HG03103 (cell line): ENCODE measurements at regions not wholly inside any gene's neighbourhood (a gene's known extent, or its start where the extent isn't known, plus 50 kb on each side); places are given as distances from the start of the nearest gene placed in this dataset.

Experiments used
- ATAC-seq: cut with Tn5 transposase; IDR thresholded peaks from one replicate; pipeline ENCODE4 v1.9.1; 2021; ENCODE audit warnings: low read depth; ENCODE audit not compliant: unreplicated experiment

DNA sequence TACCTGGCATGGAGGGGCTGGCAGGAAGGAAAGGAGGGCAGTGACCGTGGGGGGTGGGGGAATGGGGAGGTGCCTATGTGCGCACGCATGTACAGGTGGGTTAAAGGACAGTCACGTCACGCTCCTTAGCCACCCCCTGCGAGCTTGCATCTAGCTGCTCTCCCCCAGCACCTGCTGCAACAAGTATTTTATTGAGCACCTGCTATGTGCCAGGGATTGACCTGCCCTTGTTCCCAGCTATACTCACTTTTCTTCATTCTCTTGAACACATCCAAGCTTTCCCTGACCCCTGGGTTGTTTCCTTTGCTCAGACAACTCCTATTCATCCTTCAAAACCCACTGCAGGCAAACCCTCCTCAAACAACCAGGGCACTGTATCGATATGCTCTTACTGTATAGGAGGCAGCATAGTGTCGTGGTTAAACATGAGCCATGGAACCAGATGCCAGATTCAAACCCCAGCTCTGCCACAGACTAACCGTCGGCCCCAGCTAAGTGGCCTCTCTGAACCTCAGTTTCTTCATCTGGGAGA is 155.2 kb upstream of the CIBAR2 start:
- ATAC-seq, result no peak

DNA sequence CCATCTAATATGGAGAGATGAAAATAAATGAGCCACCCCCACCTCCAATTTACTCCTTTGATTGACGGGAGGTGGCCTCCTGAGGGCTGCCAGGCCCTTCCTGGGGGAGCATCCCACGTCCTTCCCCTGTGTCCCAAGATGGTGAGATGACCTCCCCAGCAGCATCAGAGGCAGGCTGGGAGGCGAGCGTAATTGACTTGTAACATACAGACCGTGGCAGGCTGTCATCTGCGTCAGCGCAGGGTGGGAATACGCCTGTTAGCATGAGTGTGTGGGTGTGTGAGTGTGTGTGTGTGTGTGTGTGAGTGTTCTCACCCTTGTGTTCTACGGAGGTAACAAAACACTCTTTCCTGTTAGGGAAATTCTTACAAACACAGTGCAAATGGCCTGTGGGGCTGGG is 156.9 kb upstream of the CIBAR2 start:
- no peak for ATAC-seq

DNA sequence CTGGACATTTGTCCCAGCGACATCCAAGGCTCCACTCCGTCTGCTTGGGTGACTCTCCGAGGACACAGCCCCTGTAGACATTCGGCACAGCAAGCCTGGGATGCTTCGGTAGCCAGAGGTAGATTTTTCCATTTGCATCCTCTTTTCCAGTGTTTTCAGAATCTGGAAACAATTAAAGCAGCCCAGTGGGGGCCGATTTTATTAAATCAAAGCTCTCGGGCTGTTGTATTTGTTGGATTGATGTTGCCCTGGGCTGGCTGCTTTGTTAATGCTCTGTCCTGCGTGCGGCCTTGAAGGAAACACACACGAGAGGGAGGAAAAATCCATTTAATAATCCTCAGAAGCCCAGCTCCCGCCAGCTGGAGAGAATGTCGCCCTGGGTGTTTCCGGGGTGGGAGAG is 158.1 kb upstream of the CIBAR2 start:
- ATAC-seq, result no peak

DNA sequence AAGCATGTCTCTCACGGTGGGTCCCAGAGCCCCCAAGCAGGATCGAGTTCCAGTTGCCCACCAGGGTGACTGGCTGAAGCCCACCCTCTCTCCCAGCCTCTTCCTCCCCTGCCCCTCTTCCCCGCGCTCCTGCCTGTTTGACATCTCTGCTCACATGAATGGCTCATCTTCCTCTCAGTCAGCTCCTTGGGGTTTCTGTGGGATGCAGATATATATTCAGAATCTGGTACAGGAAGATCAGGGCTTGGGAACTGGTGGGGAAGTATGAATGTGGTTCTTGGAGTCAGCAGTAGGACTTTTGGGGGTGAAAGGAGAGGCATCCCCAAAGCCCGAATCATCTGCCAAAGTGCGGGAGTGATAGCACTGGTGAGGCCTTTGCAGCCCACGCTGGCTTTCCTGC is 158.9 kb upstream of the CIBAR2 start:
- no peak for ATAC-seq

DNA sequence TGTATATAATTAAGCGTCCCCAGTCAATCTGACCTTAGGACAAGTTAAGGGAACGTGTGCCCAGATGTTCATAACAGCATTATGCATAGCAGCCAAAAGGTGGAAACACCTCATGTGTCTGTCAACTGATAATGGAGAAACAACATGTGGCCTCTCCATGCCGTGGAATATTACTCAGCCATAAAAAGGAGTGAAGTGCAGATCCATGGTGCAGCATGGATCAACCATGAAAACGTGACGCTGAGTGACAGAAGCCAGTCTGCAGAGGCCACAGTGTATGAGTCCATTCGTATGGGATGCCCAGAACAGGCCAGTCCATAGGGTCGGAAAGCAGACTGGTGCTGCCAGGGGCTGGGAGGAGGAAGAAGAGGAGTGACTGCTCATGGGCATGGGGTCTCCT is 161.0 kb upstream of the CIBAR2 start:
- no peak for ATAC-seq

DNA sequence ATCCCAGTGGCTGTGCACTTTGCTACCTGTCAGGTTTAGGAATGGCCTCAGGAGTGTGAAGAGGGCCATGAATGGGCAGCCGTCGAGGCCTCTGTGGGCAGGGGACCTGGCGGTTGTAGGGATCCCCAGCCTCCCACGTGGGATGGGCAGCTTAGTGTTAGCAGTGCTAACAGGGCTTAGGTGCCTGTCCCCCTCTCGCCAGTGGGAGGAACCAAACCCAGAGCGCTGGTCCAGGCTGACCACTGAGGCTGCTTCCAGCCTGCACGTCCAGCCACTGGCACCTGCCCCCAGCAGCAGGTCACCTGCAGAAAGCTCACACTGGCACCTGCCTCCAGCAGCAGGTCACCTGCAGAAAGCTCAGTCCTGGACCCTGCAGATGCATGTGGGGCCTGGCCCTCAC is 162.2 kb upstream of the CIBAR2 start:
- ATAC-seq, result no peak

DNA sequence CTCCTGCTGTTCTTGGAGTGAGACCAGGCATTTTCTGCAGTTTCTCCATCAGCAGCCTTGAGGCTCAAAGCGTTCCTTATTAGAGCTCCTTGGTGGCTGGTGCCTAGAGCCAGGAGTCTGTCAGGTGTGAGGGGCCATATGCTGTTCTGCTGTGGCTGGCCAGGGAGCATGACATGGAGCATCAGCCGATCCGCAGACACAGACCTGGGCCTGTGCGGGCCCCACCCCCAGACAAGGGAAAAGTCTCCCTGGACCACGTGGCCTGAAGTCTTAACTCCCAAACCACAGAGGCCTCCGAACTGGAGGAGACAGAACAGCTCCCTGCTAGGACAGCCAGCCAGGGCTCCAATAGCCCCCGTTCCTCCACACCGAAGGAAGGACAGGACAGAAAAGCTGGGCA is 162.7 kb upstream of the CIBAR2 start:
- ATAC-seq, result no peak

DNA sequence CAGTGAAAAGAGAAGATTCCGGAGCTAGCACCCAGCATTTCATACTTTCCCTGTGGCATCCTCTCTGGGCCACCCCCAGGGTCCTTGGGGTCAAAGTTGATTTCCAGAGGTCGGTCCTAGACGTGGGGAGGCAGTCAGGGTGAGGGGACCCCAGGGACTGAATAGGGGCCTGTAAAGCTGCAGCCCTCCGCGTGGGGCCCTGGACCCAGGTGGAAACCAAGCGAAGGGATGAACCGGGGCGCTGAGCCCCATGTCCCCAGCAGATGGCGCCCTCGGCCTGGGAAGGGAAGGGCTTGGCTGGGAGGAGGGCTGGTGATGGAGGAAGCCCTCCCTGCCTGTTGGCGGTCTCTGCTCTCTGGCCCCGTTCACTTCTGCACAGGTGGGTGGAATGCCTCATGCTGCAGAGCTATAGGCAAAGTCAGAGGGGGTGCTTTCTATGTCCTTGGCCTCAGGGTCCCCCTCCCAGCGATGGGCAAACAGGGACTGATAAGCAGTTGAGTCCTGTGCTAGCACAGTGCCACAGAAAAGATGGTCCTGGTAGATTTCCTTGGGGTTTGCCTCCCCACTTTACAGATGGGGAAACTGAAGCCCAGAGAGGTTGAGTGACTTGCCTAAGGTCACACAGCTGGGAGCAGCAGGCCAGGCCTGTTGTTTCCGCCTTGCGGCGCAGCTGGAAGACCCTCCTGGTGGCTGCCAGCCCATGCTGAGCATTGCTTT is 163.4 kb upstream of the CIBAR2 start:
- ATAC-seq, result no peak

DNA sequence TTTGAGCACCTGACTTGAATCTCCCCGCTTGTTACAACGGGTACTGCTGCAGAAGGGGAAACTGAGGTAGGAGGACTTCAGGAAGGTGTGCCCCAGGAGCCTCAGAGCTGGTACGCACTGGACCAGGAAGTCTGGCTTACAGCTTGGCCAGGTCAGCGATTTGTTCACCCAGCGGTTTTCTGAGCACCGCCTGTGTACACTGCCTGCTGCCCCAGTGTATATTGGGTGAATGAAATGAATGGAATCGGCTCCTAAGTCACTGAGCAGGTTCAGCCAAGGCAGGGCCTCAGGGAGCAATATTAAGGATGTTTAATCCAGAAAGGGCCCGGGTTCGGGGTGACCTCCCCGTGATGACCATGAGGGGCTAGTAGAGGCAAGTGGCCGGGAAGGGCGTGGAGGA is 164.0 kb upstream of the CIBAR2 start:
- no peak for ATAC-seq

DNA sequence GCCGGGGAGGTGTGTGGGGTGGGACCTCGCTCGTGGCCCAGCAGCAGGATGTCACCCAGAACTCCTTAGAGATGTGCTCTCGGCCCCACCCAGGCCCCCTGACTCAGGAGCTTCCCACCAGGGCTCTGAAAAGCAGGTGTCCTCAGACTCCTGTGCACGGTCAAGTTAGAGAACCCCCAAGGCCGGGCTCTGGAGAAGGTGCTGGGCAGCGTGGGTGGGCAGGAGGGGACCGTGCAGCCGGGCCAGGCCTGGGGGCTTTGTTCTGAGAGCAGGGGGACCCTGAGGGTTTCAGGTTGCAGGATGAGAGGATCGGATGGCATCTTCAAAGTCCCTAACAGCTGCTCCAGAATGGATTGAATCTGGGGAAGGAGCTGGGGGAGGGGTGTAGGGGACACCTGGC is 164.4 kb upstream of the CIBAR2 start:
- ATAC-seq, result no peak

DNA sequence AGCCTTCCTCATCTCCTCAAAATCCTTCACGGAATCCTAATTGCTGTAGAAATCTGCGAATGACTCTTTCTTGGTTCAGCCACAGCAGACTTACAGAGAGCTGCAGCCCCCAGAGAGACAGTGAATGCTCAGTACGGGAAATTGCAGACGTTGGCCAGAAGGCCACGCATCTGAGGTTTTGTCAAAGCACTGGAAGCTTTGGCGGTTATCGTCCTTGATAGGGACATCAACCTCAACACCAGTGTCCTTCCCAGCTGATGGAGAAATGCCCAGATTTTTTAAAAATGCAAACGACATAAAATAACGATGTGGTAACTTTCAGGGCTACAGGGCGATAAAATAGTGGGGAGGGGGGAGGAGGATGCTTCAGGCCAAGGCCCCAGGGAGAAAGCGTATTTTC is 166.6 kb upstream of the CIBAR2 start:
- ATAC-seq, result no peak

DNA sequence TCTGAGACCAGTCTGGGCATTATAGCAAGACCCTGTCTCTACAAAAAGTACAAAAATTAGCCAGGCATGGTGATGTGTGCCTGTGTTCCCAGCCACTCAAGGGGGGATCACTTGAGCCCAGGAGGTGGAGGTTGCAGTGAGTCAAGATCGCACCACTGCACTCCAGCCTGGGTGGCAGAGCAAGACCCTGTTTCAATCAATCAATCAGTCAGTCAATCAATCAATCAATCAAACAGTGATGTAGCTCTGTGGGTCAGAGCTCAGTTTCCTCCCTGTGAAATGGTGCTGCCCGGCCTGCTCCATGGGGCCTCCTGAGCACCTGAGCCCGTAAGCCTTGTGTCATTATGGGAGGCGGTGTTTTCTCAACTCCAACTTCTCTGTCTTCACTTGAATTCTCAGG is 167.1 kb upstream of the CIBAR2 start:
- ATAC-seq, result no peak

DNA sequence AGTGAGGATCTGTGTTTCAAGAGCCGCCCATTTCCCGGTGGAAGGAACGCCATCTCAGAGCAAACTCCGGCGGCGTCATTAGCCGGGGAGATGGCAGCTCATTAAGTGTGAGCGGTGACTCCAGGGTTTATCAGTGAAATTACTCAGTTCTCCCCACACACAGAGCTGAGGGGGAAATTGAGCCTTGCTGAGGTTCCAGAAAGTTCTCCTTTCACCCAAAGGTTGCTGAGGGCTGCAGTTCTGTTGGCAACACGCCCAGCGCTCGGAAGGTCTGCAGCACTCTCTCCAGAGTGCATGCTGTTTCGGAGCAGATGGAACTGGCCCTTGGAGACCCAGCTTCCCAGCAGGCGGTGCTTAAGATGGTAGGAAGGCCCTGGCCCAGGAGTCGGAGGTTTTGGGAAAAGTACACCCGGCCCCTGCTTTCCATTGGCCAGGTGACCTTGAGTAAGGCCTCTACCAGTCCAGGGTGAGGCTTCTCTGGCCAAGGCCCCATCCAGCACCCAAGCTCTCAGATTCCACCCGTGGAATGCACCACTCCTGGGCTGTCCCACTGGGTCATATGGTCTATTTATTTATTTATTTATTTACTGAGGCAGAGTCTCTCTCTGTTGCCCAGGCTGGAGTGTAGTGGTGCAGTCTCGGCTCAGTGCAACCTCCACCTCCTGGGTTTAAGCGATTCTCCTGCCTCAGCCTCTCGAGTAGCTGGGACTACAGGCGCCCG is 167.7 kb upstream of the CIBAR2 start:
- ATAC-seq, result no peak

DNA sequence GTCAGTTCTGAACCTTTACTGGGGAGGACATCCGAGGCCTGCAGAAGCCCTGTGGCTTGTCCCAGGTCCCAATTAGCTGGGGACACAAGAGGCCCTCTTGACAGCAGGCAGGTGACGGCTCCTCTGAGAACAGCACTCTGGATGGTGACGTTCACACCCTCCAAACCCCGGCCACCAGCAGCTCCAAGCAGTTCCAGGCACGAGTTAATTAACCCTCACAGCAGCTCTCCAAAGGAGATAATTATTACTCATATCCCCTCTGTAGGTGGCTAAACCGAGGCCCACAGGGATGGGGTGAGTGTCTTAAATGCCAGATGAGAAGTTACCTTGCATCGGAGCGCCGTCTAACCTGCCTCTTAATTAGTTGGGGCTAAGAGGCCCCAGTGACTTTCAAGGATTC is 168.9 kb upstream of the CIBAR2 start:
- ATAC-seq, result no peak

DNA sequence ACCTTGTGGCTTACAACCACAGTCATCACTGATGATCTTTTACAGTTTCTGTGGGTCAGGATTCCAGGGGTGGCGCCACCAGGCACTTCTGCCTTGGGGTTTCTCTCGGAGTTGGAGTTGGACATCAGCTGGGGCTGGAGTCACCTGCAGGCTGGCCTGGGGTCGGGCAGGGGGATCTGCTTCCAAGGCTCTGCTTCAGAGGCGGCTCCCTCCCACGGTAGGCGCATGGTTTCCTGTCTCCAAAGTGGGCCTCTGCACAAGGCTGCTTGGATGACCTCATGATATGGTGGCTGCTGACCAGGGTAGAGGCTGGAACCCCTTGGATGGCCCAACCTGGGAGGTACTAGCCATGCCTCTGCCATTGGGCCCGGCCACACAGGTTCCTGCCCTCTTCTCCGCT is 170.6 kb upstream of the CIBAR2 start:
- no peak for ATAC-seq

DNA sequence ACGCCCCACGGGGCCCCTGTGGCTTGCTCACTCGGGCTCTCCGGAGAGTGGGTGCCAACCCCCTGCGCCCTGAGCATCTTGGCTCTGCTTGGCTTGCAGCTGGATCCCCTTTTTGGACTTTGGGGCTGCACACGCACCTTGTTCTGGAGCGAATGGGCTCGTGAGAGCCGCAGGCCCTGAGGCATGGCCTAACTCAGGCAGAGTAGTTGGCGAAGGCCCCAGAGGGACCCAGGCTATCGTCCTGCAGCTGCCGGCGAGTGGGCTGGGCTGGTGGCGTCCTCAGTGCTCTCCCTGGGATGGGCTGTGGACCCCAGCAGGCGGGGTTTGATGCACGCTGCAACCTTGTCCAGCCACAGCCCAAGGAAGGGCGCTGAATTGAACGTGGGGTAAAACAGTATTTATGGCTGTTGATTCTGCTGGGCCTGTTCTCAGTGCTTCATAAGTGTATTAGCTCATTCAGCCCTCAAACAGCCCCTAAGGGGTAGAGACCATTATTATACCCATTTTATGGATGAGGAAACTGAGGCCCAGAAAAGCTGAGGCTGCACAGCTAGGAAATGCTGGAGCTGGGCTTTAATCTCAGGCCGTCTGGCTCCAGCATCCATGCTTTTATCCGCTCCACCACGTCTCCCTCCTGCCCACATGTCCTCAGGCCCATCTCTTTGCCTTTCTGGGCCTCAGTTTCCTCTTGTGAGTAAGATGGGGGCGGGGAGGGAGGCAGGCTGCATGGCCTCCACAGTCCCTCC is 171.2 kb upstream of the CIBAR2 start:
- no peak for ATAC-seq

DNA sequence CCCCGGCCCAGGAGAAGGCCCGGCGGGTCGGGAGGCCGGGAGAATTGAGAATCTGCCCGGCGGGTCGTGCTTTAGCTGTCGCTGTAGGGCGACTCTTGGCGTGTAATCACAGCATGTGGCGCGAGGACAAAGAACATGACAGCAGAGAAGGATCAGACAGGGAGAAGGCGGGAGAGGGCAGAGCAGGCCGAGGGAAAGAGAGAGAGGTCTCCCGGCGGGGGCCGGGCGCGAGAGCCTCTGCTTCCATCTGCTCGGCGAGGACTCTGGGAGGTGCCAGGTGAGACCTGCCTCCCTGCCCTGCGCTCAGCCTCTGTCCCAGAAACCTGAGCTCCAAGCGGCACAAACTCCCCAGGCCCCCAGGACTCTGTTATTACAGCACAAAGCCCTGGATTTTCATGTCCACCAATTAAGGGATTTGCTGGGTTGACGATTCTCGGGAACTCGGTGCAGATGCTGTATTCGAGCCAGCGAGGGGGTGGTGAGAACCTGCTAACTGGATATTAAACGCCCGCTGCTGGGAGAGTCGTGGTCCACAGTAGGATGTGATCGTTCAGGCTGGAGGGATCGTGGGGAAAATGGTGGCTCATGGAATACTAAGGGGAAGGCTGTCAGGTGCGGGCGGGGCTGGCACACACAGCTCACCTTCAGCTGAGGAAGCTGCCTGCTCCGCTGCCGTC is 172.0 kb upstream of the CIBAR2 start:
- ATAC-seq, result no peak

DNA sequence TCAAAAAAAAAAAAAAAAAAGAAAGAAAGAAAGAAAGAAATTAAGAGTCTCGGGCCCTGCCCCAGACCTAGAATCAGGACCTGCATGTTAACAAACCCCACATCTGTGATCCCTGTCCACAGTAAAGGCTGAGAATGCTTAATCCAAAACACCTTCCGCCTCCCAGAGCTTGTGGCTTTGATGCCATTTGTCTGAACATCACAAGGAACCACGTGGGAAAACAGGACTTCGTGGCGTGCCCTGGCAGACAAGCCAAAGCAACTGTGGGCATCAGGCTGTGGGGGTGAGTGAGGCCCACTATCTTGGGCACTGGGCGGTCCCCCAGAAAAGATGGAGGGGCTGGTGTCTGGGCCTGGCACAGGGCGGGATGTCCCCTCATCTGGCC is 173.4 kb upstream of the CIBAR2 start:
- no peak for ATAC-seq

DNA sequence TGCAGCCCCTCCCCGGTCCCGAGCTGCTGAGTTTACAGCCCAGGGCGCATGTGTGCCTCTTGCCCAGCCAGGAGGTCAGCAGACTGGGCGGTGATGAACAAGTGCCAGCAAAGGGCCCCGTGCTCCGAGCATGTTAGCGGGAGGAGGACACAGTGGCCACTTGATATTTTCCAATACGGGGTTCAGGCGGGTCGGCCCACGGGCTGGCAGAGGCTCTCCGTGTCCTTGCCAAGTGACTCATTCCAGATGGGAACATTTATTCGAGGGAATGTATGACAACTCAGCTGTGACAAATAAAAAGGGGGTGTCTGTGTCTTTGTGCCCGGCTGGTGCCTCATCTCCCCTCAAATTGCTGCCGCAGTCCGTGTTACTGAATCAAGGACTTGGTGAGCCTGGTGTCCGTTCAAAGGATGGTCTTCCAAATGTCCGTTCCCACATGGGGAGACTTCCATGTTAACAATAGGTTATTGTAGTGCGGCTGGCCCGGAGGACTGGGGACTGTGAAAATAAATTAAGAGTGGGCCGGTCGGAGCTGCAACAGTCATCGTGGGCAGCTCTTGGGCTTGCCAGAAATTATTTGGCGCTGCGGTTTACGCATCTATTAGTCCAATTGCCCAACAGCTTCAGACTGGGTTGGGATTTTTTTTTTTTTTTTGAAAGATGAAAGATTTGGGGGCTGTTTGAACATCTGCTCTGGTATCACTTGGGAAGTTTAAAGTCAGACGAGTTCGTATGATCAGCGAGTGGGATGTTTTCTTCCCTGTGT is 174.0 kb upstream of the CIBAR2 start:
- ATAC-seq, result no peak
